OCI-LY3 (cell line): ENCODE measurements at regions not wholly inside any gene's neighbourhood (a gene's known extent, or its start where the extent isn't known, plus 50 kb on each side); places are given as distances from the start of the nearest gene placed in this dataset.

ENCODE experiments used
- H2AFZ ChIP-seq: fragments of 200-600, 300-600 bp; shearing (Covaris generic); 2 replicates; pipeline ENCODE4 v1.6.0; 2014; ENCODE audit warnings: antibody characterized with exemption, low read depth, low read length
- H3K27ac ChIP-seq: fragments of 200-600, 300-600 bp; sonication (generic); 2 replicates; pipeline ENCODE4 v1.5.1; 2014; ENCODE audit warnings: mild to moderate bottlenecking, low read length, moderate library complexity, mixed read lengths
- H3K27me3 ChIP-seq: fragments of 200-600, 300-600 bp; sonication (generic); 2 replicates; pipeline ENCODE4 v1.6.1; 2014; ENCODE audit warnings: low read depth, low read length, mixed read lengths
- H3K36me3 ChIP-seq: fragments of 200-600, 300-600 bp; sonication (generic); replicated peaks from 2 replicates; pipeline ENCODE3; 2014; ENCODE audit warnings: low read depth, low read length, mixed read lengths
- H3K4me1 ChIP-seq: fragments of 300-600, 200-600 bp; sonication (generic); 2 replicates; pipeline ENCODE4 v1.6.1; 2014; ENCODE audit warnings: low read length, mixed read lengths
- H3K4me2 ChIP-seq: fragments of 200-600, 300-600 bp; sonication (generic); 2 replicates; pipeline ENCODE4 v1.6.1; 2014; ENCODE audit warnings: low read length, mixed read lengths
- H3K4me3 ChIP-seq: fragments of 300-600, 200-600 bp; sonication (generic); 2 replicates; pipeline ENCODE4 v1.5.1; 2014; ENCODE audit warnings: antibody characterized with exemption, mild to moderate bottlenecking, low read length, moderate library complexity
- H3K79me2 ChIP-seq: fragments of 300-600, 200-600 bp; shearing (Covaris generic); 2 replicates; pipeline ENCODE4 v1.6.1; 2014; ENCODE audit warnings: mild to moderate bottlenecking, low read length, mixed read lengths
- H3K9ac ChIP-seq: fragments of 300-600, 200-600 bp; shearing (Covaris generic); 2 replicates; pipeline ENCODE4 v1.6.0; 2014; ENCODE audit warnings: mild to moderate bottlenecking, low read length, moderate library complexity
- H3K9me3 ChIP-seq: fragments of 200-600, 300-600 bp; shearing (Covaris generic); 2 replicates; pipeline ENCODE4 v1.6.1; 2014; ENCODE audit warnings: low read length, mixed read lengths; ENCODE audit not compliant: insufficient read depth
- H4K20me1 ChIP-seq: fragments of 200-600, 300-600 bp; sonication (generic); 2 replicates; pipeline ENCODE4 v1.6.1; 2016; ENCODE audit warnings: low read length, mixed read lengths; ENCODE audit not compliant: insufficient read depth
- CTCF ChIP-seq: fragments of 200-600, 300-600 bp; sonication (generic); IDR thresholded peaks from 2 replicates; pipeline ENCODE4 v1.5.1; 2014; ENCODE audit warnings: antibody characterized with exemption, low read length, low read depth
- EZH2phosphoT487 ChIP-seq: fragments of 200-600 bp; shearing (Covaris generic); IDR thresholded peaks from 2 replicates; pipeline ENCODE4 v1.6.1; 2018; ENCODE audit warnings: antibody characterized with exemption, mixed run types, low read depth

GRCh38 chrX:781224-782204 lies 150.9 kb downstream of the SHOX start:
- no peaks in the 10 kb centered on the region for H4K20me1 ChIP-seq
- H3K4me1 ChIP-seq = no peaks in the 10 kb centered on the region
- no peak overlapping the region for H3K4me2 ChIP-seq
- H3K9ac ChIP-seq = no peak overlapping the region
- no peak overlapping the region for H3K27ac ChIP-seq
- H3K4me3 ChIP-seq = no peak overlapping the region
- H3K9me3 ChIP-seq = no peaks in the 10 kb centered on the region
- TF ChIP-seq EZH2phosphoT487 = no peak
- no peak for TF ChIP-seq CTCF
- H3K79me2 ChIP-seq = no peaks in the 10 kb centered on the region
- no peak overlapping the region for H2AFZ ChIP-seq
- no peaks in the 10 kb centered on the region for H3K36me3 ChIP-seq
- no peaks in the 10 kb centered on the region for H3K27me3 ChIP-seq

- H3K79me2 ChIP-seq = no peaks in the 10 kb centered on the region
- H3K4me2 ChIP-seq = no peak overlapping the region
- 0 out of 2 replicates have a peak, but pooled peaks cover 4% of the 10 kb centered on the region for H3K27me3 ChIP-seq
- H3K9ac ChIP-seq = no peak overlapping the region
- H3K27ac ChIP-seq = no peak overlapping the region
- H3K4me3 ChIP-seq = no peak overlapping the region
- TF ChIP-seq CTCF (no peak), EZH2phosphoT487 (no peak)
- H2AFZ ChIP-seq = no peak overlapping the region
- no peaks in the 10 kb centered on the region for H4K20me1 ChIP-seq
- H3K36me3 ChIP-seq = no peaks in the 10 kb centered on the region
- H3K4me1 ChIP-seq = no peaks in the 10 kb centered on the region
- H3K9me3 ChIP-seq = no peaks in the 10 kb centered on the region
Observed at GRCh38 chrX:776529-777230, 146.1 kb downstream of the SHOX start.

- no peak for TF ChIP-seq EZH2phosphoT487
- TF ChIP-seq CTCF = no peak
- Histone ChIP-seq H4K20me1 (no peaks in the 10 kb centered on the region), H3K9me3 (no peaks in the 10 kb centered on the region), H3K27me3 (0 out of 2 replicates have a peak, but pooled peaks cover 4% of the 10 kb centered on the region), H3K4me2 (no peak overlapping the region), H3K79me2 (no peaks in the 10 kb centered on the region), H3K4me1 (no peaks in the 10 kb centered on the region), H3K4me3 (no peak overlapping the region), H3K36me3 (no peaks in the 10 kb centered on the region), H3K27ac (no peak overlapping the region), H2AFZ (no peak overlapping the region), H3K9ac (no peak overlapping the region)
Observed at GRCh38 chrX:776061-776460, 145.5 kb downstream of the SHOX start.

- Histone ChIP-seq H3K27me3 (0 out of 2 replicates have a peak, but pooled peaks cover 4% of the 10 kb centered on the region), H4K20me1 (no peaks in the 10 kb centered on the region), H3K4me1 (no peaks in the 10 kb centered on the region), H3K79me2 (no peaks in the 10 kb centered on the region), H3K9ac (no peak overlapping the region), H3K4me2 (no peak overlapping the region), H3K9me3 (no peaks in the 10 kb centered on the region), H3K4me3 (no peak overlapping the region), H3K36me3 (no peaks in the 10 kb centered on the region), H2AFZ (no peak overlapping the region), H3K27ac (no peak overlapping the region)
- TF ChIP-seq EZH2phosphoT487 = no peak
- TF ChIP-seq CTCF = no peak
Observed at GRCh38 chrX:774536-774935, 143.9 kb downstream of the SHOX start.
